Coronary artery (tissue), 2 donors: ENCODE measurements at regions not wholly inside any gene's neighbourhood (a gene's known extent, or its start where the extent isn't known, plus 50 kb on each side); places are given as distances from the start of the nearest gene placed in this dataset.

ENCODE experiments used
- DNase-seq: peaks from one replicate; pipeline ENCODE4 v3.0.0-alpha.2; 2017; ENCODE audit warnings: low spot score
- H3K27ac ChIP-seq, 2 donors: fragments of 200-600 bp; sonication (generic); one replicate each; pipeline ENCODE4 v1.5.1; 2016 to 2019
- H3K4me3 ChIP-seq: fragments of 200-600 bp; sonication (generic); 2 replicates; pipeline ENCODE4 v1.5.1; 2016; ENCODE audit warnings: mild to moderate bottlenecking, moderate library complexity
- CTCF ChIP-seq: fragments of 200-600 bp; sonication (generic); IDR thresholded peaks from one replicate; pipeline ENCODE4 v1.5.1; 2019; ENCODE audit warnings: antibody characterized with exemption

- Histone ChIP-seq H3K4me3 (no peak overlapping the region), H3K27ac (peak overlapping the region; percentile 51 to 92)
- TF ChIP-seq CTCF: no peak
- DNase-seq: no peak
Observed at GRCh38 chr4:3708611-3709010, 57.6 kb upstream of the ADRA2C start.

- H3K27ac ChIP-seq: peak overlapping the region; percentile 51 to 92
- H3K4me3 ChIP-seq: peak overlapping the region; percentile 68
- peak; percentile 95 for DNase-seq
- TF ChIP-seq CTCF: no peak
Observed at GRCh38 chr4:3708103-3708510, 58.1 kb upstream of the ADRA2C start.

GRCh38 chr4:3707423-3708102 is 58.6 kb upstream of the ADRA2C start:
- TF ChIP-seq CTCF: no peak
- peak overlapping the region; percentile 68 for H3K4me3 ChIP-seq
- H3K27ac ChIP-seq: peak overlapping the region; percentile 51 to 92
- DNase-seq: no peak

GRCh38 chr4:3706565-3707422 is 59.4 kb upstream of the ADRA2C start:
- Histone ChIP-seq H3K4me3 (peak overlapping the region; percentile 68), H3K27ac (peak overlapping the region; percentile 51 to 92)
- no peak for TF ChIP-seq CTCF
- DNase-seq: no peak

- Histone ChIP-seq H3K27ac (no peak overlapping the region), H3K4me3 (peak overlapping the region; percentile 18)
- DNase-seq: no peak
- no peak for TF ChIP-seq CTCF
Observed at GRCh38 chr4:3706111-3706511, 60.1 kb upstream of the ADRA2C start.

- DNase-seq: no peak
- H3K27ac ChIP-seq: no peak overlapping the region
- H3K4me3 ChIP-seq: peak overlapping the region; percentile 18
- TF ChIP-seq CTCF: no peak
Observed at GRCh38 chr4:3705236-3705987, 60.8 kb upstream of the ADRA2C start.
